Thyroid gland (tissue), 4 donors: ENCODE measurements at regions not wholly inside any gene's neighbourhood (a gene's known extent, or its start where the extent isn't known, plus 50 kb on each side); places are given as distances from the start of the nearest gene placed in this dataset.

ENCODE experiments used
- CTCF ChIP-seq, 6 experiments: fragments of 200-600 bp in 3 of 6; fragments of 450-650 bp in 3 of 6; sonication (generic) in 3 of 6; IDR thresholded peaks; one replicate each; pipeline ENCODE4 v1.5.1; 2016 to 2019; ENCODE audit warnings: antibody characterized with exemption in 6 of 6, mild to moderate bottlenecking in 2 of 6, inconsistent platforms in 1 of 6, moderate library complexity in 1 of 6
- POLR2A ChIP-seq, 2 donors: fragments of 450-650 bp; IDR thresholded peaks; one replicate each; pipeline ENCODE4 v1.6.1; 2017; ENCODE audit warnings: antibody characterized with exemption in 2 of 2, mild to moderate bottlenecking in 2 of 2, moderate library complexity in 1 of 2

GRCh38 chr21:20639026-20639425 lies 359.2 kb upstream of the NCAM2 start:
- TF ChIP-seq CTCF (IDR thresholded peaks at IDR 0.05) (no peak), POLR2A (IDR thresholded peaks at IDR 0.05) (no peak)
